ENCODE measurements at regions not wholly inside any gene's neighbourhood (a gene's known extent, or its start where the extent isn't known, plus 50 kb on each side); places are given as distances from the start of the nearest gene placed in this dataset.

GRCh38 chr7:41193738-41194282 is 509.1 kb downstream of the INHBA start:
- TF ChIP-seq CTCF (IDR thresholded peaks at IDR 0.05) (no peak), POLR2A (IDR thresholded peaks at IDR 0.05) (no peak)
